Esophagus mucosa (tissue), 1 donor: ENCODE measurements at regions not wholly inside any gene's neighbourhood (a gene's known extent, or its start where the extent isn't known, plus 50 kb on each side); places are given as distances from the start of the nearest gene placed in this dataset.

ENCODE experiments used
- ATAC-seq: fragments of 200-7000 bp; cut with Tn5 transposase; one replicate; pipeline ENCODE4 v1.9.1; 2020
- donor health status: DM: yes; HTN: yes; CAD: no.

DNA sequence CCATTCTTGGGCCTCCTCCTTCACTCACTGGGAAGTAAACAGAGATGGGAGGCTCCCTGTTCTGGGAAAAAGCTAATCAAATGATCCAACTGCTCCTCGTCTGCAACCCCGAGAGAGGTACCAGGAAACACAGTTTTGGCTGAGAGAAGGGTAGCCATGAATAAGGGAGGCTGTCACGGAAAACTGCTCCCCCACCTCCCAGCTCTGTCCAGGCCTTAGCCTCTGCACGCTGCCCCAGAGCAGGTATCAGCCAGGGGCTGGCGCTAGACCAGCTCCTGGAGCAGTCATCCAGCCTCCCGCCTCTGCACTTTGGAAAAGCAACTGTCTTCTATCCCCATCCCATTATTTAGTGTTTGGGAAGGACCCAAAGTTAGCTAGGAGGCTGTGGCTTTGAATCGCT lies 266.1 kb downstream of the NDUFS4 start:
- ATAC-seq = no peak

DNA sequence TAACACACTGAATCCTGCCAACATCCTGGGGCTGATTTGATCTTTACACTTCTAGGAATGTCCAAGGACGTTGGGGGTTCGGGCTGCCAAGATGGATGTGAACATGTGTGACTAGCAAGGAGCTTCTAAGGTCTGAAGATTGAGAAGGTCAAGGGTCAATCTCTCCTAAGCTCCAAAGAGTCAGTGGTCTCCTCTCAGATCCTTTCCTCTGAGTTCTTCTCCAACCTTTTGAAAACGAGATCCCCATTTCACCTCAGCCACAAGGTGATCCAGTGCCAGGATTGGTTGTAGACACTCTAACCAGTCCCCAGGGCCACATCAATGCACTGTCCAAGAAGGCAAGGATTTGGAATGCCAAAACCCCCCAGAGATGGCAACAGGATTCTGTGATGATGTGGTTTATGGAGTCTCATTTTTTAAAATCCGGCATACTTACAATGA lies 266.8 kb downstream of the NDUFS4 start:
- ATAC-seq = no peak

- no peak for ATAC-seq
These were observed 271.1 kb downstream of the NDUFS4 start for GRCh38 chr5:53831496-53831895.
